NT2/D1 (cell line): ENCODE measurements at regions not wholly inside any gene's neighbourhood (a gene's known extent, or its start where the extent isn't known, plus 50 kb on each side); places are given as distances from the start of the nearest gene placed in this dataset.

ENCODE experiments used
- YY1 ChIP-seq: IDR thresholded peaks from 2 replicates; pipeline ENCODE4 v1.6.1; 2011; ENCODE audit not compliant: insufficient read length, insufficient read depth
- ZNF274 ChIP-seq: IDR thresholded peaks from 2 replicates; pipeline ENCODE4 v1.6.1; 2011; ENCODE audit warnings: mild to moderate bottlenecking, low read depth, low read length

GRCh38 chr10:84993251-84994035, 665.1 kb downstream of the CCSER2 start:
- TF ChIP-seq YY1 (no peak), ZNF274 (no peak)
